OCI-LY7 (cell line): ENCODE measurements at regions not wholly inside any gene's neighbourhood (a gene's known extent, or its start where the extent isn't known, plus 50 kb on each side); places are given as distances from the start of the nearest gene placed in this dataset.

Experiments used
- BruUV-seq: library from RNA; stranded (reverse); fragments of 400-500 nt; replicated peaks from 2 replicates; lab custom pipeline; 2021; lab: Mats Ljungman, UMichigan
- CTCF ChIA-PET: fragments of 300-600 bp; sonication (Branson Sonifier 250); formaldehyde crosslinking; loops from one replicate; lab custom pipeline; 2022; ENCODE audit warnings: antibody characterized with exemption; ENCODE audit not compliant: unreplicated experiment; lab: Charles Lee
- POLR2A ChIA-PET: fragments of 300-600 bp; sonication (Branson Sonifier 250); formaldehyde crosslinking; loops from one replicate; lab custom pipeline; 2022; ENCODE audit warnings: antibody characterized with exemption; lab: Charles Lee
- DNase-seq: peaks from one replicate; pipeline ENCODE4 v3.0.0-alpha.2; 2015; ENCODE audit warnings: low spot score
- H2AFZ ChIP-seq: fragments of 200-600 bp; sonication (generic), shearing (Covaris generic); 2 replicates; pipeline ENCODE4 v1.6.1; 2014; ENCODE audit warnings: mild to moderate bottlenecking, antibody characterized with exemption, low read length, moderate library complexity
- H3K27ac ChIP-seq: fragments of 200-600 bp; sonication (generic); 2 replicates; pipeline ENCODE4 v1.5.1; 2014; ENCODE audit warnings: mixed run types, low read depth, mild to moderate bottlenecking, moderate library complexity, low read length, inconsistent platforms; ENCODE audit not compliant: poor library complexity, severe bottlenecking
- H3K36me3 ChIP-seq: fragments of 200-600 bp; sonication (generic); 2 replicates; pipeline ENCODE4 v1.6.1; 2014; ENCODE audit warnings: mild to moderate bottlenecking, antibody characterized with exemption, low read length, moderate library complexity, mixed read lengths; ENCODE audit not compliant: insufficient read depth
- H3K4me1 ChIP-seq: fragments of 200-600 bp; sonication (generic); 2 replicates; pipeline ENCODE4 v1.5.1; 2014; ENCODE audit warnings: mild to moderate bottlenecking, low read length; ENCODE audit not compliant: insufficient read depth, poor library complexity, severe bottlenecking
- H3K4me2 ChIP-seq: fragments of 200-600 bp; sonication (generic); 2 replicates; pipeline ENCODE4 v1.6.1; 2014; ENCODE audit warnings: mild to moderate bottlenecking, low read length
- H3K4me3 ChIP-seq: fragments of 200-600 bp; sonication (generic); 2 replicates; pipeline ENCODE4 v1.5.1; 2014; ENCODE audit warnings: mild to moderate bottlenecking, low read depth, low read length; ENCODE audit not compliant: poor library complexity, severe bottlenecking
- H3K79me2 ChIP-seq: fragments of 200-600 bp; sonication (generic); 2 replicates; pipeline ENCODE4 v1.6.1; 2016; ENCODE audit warnings: low read depth, mild to moderate bottlenecking, low read length, moderate library complexity, mixed read lengths; ENCODE audit not compliant: insufficient read depth
- H3K9me2 ChIP-seq: fragments of 200-600 bp; sonication (generic); 2 replicates; pipeline ENCODE4 v1.6.1; 2016; ENCODE audit warnings: mild to moderate bottlenecking, low read length, mixed read lengths; ENCODE audit not compliant: insufficient read depth
- H3K9me3 ChIP-seq: fragments of 200-600 bp; sonication (generic); 2 replicates; pipeline ENCODE4 v1.6.1; 2014; ENCODE audit warnings: mild to moderate bottlenecking, mixed run types, low read length, mixed read lengths
- H4K20me1 ChIP-seq: fragments of 200-600 bp; sonication (generic); 2 replicates; pipeline ENCODE4 v1.6.1; 2014; ENCODE audit warnings: mild to moderate bottlenecking, antibody characterized with exemption, low read length, moderate library complexity, mixed read lengths; ENCODE audit not compliant: insufficient read depth
- CTCF ChIP-seq: fragments of 200-600 bp; sonication (generic); conservative IDR thresholded peaks from 2 replicates; pipeline ENCODE4 v1.5.1; 2014; ENCODE audit warnings: mild to moderate bottlenecking, antibody characterized with exemption, low read length, moderate library complexity, mixed read lengths
- EZH2phosphoT487 ChIP-seq: fragments of 200-600 bp; sonication (generic); IDR thresholded peaks from 2 replicates; pipeline ENCODE4 v1.6.1; 2018; ENCODE audit warnings: low read depth, borderline replicate concordance, mild to moderate bottlenecking, mixed run types, antibody characterized with exemption, low read length, moderate library complexity, mixed read lengths
- intact Hi-C: fragments of 100-400 bp; cut with micrococcal nuclease; formaldehyde crosslinking; loops from one replicate; pipeline ENCODE4 v1.10.0; 2022; ENCODE audit not compliant: unreplicated experiment

GRCh38 chr2:49794396-49794795 lies 640.1 kb upstream of the FSHR start:
- Histone ChIP-seq H3K36me3 (no peaks in the 10 kb centered on the region), H3K4me1 (no peaks in the 10 kb centered on the region), H4K20me1 (no peaks in the 10 kb centered on the region), H3K4me3 (no peak overlapping the region), H3K27ac (no peak overlapping the region), H3K79me2 (no peaks in the 10 kb centered on the region), H3K9me2 (no peaks in the 10 kb centered on the region), H2AFZ (no peak overlapping the region), H3K4me2 (no peak overlapping the region), H3K9me3 (no peaks in the 10 kb centered on the region)
- BruUV-seq: no TSS peak
- ChIA-PET POLR2A (no interaction called here), CTCF (no interaction called here)
- TF ChIP-seq EZH2phosphoT487: no peak
- TF ChIP-seq CTCF: no peak
- intact Hi-C loops: no loop called here
- DNase-seq: no peak

- H3K4me2 ChIP-seq: no peak overlapping the region
- no peak for DNase-seq
- intact Hi-C loops: no loop called here
- no peak overlapping the region for H2AFZ ChIP-seq
- BruUV-seq: no TSS peak
- no peaks in the 10 kb centered on the region for H3K4me1 ChIP-seq
- no peaks in the 10 kb centered on the region for H3K36me3 ChIP-seq
- no peak for TF ChIP-seq CTCF
- TF ChIP-seq EZH2phosphoT487: no peak
- H4K20me1 ChIP-seq: no peaks in the 10 kb centered on the region
- no peaks in the 10 kb centered on the region for H3K9me3 ChIP-seq
- no peaks in the 10 kb centered on the region for H3K79me2 ChIP-seq
- no peaks in the 10 kb centered on the region for H3K9me2 ChIP-seq
- CTCF ChIA-PET: no interaction called here
- H3K27ac ChIP-seq: no peak overlapping the region
- H3K4me3 ChIP-seq: no peak overlapping the region
- POLR2A ChIA-PET: no interaction called here
Observed at GRCh38 chr2:49788300-49788699, 634.0 kb upstream of the FSHR start.

GRCh38 chr2:49780949-49781348 lies 626.6 kb upstream of the FSHR start:
- Histone ChIP-seq H2AFZ (no peak overlapping the region), H3K9me2 (no peaks in the 10 kb centered on the region), H3K36me3 (no peaks in the 10 kb centered on the region), H3K27ac (no peak overlapping the region), H4K20me1 (no peaks in the 10 kb centered on the region), H3K79me2 (no peaks in the 10 kb centered on the region), H3K9me3 (no peaks in the 10 kb centered on the region), H3K4me2 (no peak overlapping the region), H3K4me1 (no peaks in the 10 kb centered on the region), H3K4me3 (no peak overlapping the region)
- TF ChIP-seq CTCF: no peak
- no peak for TF ChIP-seq EZH2phosphoT487
- BruUV-seq: no TSS peak
- intact Hi-C loops: no loop called here
- no peak for DNase-seq
- ChIA-PET CTCF (no interaction called here), POLR2A (no interaction called here)
